Ovary (tissue), 7 donors: ENCODE measurements at regions not wholly inside any gene's neighbourhood (a gene's known extent, or its start where the extent isn't known, plus 50 kb on each side); places are given as distances from the start of the nearest gene placed in this dataset.
"Not testable (repeated sequence)": the region's sequence is repeated elsewhere in the genome, so short reads cannot be mapped to it uniquely, and the experiment has no call there.

ENCODE experiments used
- DNase-seq, 5 donors: peaks; one replicate each; pipeline ENCODE4 v3.0.0-alpha.2; 2019 to 2020
- H3K27ac ChIP-seq, 2 donors: fragments of 200-600 bp; one replicate each; pipeline versions ENCODE4 v1.5.1 to v1.8.0; 2019 to 2022
- H3K27me3 ChIP-seq: fragments of 200-600 bp; one replicate; pipeline ENCODE4 v1.8.0; 2022
- H3K36me3 ChIP-seq: fragments of 200-600 bp; sonication (generic); one replicate; pipeline ENCODE4 v1.5.1; 2019
- H3K4me1 ChIP-seq: one replicate; pipeline ENCODE4 v1.8.1; 2013; ENCODE audit warnings: mild to moderate bottlenecking, moderate library complexity; ENCODE audit not compliant: insufficient read depth
- H3K4me3 ChIP-seq: fragments of 200-600 bp; sonication (generic); one replicate; pipeline ENCODE4 v1.5.1; 2017
- H3K9me3 ChIP-seq, 2 donors: fragments of 200-600 bp in 1 of 2; sonication (generic) in 1 of 2; one replicate each; pipeline versions ENCODE4 v1.5.1 to v1.8.1; 2013 to 2019; ENCODE audit warnings: mild to moderate bottlenecking in 1 of 2, moderate library complexity in 1 of 2
- EP300 ChIP-seq: sonication (generic); formaldehyde crosslinking; IDR thresholded peaks from one replicate; pipeline ENCODE4 v1.6.1; 2017; ENCODE audit warnings: antibody characterized with exemption
- POLR2A ChIP-seq: fragments of 450-650 bp; IDR thresholded peaks from one replicate; pipeline ENCODE4 v1.6.1; 2017; ENCODE audit warnings: antibody characterized with exemption, mild to moderate bottlenecking, moderate library complexity
- WGBS, 3 donors: extraction: QIAGEN DNeasy Blood & Tissue Kit in 1 of 3; methylation state at CpG; one replicate each; pipeline versions ENCODE4 v1.1.5 to v1.1.7; 2013 to 2017; 5-methylcytosine and 5-hydroxymethylcytosine counted together
- intact Hi-C, 4 donors: fragments of 100-400 bp; cut with DNase I; formaldehyde crosslinking; loops; one replicate each; pipeline versions ENCODE4 v1.11.0 to v1.15.1; 2022 to 2023
- TF ChIP-seq, protein P1 (sequence below), 3 donors: fragments of 450-650 bp in 2 of 3; fragments of 200-600 bp in 1 of 3; IDR thresholded peaks; one replicate each; pipeline versions ENCODE4 v1.5.1 to v1.8.0; 2016 to 2022; ENCODE audit warnings: antibody characterized with exemption in 3 of 3, mild to moderate bottlenecking in 1 of 3
- donor health status: DM: no; HTN: no; CAD: no; lungs with moderate emphysema.
- donor health status: DM: no; HTN: no; CAD: no.
- donor health status: Bipolar disorder and iron deficiency.
- donor health status: DM: no; HTN: no; CAD: no.
- donor health status: DM: yes; HTN: yes; CAD: no.

DNA sequence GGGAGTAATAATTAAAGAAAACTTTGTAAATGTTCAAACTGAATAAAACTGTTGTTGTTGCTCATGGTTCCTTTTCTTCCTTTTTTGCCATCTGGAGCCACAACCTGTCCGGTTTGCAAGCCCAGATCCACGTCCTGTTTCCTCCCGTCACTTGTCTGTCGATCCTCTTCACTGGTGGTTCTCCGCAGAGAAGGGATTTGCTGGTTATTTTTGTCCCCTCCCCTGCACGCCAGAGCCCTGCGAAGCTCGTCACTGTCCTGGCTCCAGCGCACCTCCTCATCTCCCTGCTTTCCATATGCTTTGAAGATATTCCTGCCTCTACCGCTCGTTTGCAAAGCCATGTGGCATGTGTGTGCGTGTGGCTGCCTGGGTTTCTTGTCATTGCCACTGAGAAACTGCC is 461.4 kb downstream of the RNF144A start:
- Histone ChIP-seq H3K9me3 (no peaks in the 10 kb centered on the region), H3K27ac (no peak overlapping the region), H3K27me3 (no peaks in the 10 kb centered on the region), H3K4me3 (no peak overlapping the region), H3K36me3 (no peaks in the 10 kb centered on the region), H3K4me1 (no peaks in the 10 kb centered on the region)
- no peak for TF ChIP-seq EP300
- TF ChIP-seq POLR2A = no peak
- TF ChIP-seq, protein P1, sequence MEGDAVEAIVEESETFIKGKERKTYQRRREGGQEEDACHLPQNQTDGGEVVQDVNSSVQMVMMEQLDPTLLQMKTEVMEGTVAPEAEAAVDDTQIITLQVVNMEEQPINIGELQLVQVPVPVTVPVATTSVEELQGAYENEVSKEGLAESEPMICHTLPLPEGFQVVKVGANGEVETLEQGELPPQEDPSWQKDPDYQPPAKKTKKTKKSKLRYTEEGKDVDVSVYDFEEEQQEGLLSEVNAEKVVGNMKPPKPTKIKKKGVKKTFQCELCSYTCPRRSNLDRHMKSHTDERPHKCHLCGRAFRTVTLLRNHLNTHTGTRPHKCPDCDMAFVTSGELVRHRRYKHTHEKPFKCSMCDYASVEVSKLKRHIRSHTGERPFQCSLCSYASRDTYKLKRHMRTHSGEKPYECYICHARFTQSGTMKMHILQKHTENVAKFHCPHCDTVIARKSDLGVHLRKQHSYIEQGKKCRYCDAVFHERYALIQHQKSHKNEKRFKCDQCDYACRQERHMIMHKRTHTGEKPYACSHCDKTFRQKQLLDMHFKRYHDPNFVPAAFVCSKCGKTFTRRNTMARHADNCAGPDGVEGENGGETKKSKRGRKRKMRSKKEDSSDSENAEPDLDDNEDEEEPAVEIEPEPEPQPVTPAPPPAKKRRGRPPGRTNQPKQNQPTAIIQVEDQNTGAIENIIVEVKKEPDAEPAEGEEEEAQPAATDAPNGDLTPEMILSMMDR (IDR thresholded peaks at IDR 0.05) = no peak
- no peak for DNase-seq
- WGBS, 3 donors = 81 to 88% (median 87%) methylated on average over 12 of the region's 12 CpGs
- intact Hi-C loops = no loop called here

DNA sequence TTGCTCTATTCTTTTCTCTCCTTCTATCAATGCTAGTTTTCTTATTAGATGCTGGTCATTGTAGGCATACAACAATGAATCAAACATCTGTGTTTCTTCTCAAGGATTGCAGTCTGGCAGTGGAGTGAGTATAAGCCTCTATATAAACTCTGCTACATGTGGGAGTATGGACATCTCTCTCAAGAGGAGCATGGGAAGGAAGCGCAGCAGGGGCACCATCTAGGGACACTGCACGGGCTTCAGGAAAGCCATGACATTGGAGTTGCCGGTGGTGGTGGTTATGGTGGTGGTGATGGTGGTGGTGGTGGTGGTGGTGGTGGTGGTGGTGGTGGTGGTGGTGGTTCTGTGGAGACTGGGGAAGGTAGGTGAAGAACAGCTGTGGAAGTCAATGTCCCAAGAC is 462.6 kb downstream of the RNF144A start:
- TF ChIP-seq EP300 = no peak
- TF ChIP-seq, protein P1 (IDR thresholded peaks at IDR 0.05) = no peak
- no peak for TF ChIP-seq POLR2A
- 82 to 92% (median 92%) methylated on average over 3 of the region's 3 CpGs for WGBS, 3 donors

DNA sequence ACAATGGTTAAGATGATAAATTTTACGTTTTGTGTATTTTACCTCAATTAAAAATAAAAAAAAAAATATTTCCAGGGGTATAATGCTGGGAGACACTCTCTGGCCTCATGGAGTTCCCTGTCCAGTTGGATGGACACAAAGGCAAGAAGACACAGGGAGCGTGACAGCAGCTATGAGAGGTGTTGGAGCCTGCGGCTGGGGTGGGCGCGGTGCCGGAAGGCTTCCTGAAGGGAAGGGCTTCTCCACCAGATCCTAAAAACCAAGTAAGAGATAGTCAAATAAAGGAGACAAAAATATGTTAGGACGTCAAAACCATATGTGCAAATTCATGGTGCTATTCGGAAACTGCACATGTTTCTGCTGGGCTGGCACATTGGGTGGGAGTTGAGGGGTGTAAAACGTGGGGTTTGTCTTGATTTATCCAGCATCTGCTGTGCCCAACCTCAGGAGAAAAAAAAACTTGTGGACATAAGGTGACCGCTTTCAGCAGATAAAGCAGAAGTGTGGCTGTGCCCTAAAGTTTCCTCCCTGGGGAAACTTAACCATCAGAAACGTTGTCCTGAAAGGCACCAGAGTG is 467.6 kb downstream of the RNF144A start:
- TF ChIP-seq POLR2A (no peak), EP300 (no peak)
- TF ChIP-seq, protein P1 (IDR thresholded peaks at IDR 0.05) = no peak
- H3K4me3 ChIP-seq = no peak overlapping the region
- H3K27ac ChIP-seq = no peak overlapping the region
- H3K27me3 ChIP-seq = no peaks in the 10 kb centered on the region
- no peak for DNase-seq
- H3K4me1 ChIP-seq = no peaks in the 10 kb centered on the region
- WGBS, 3 donors = 84 to 85% (median 84%) methylated on average over 11 of the region's 11 CpGs
- intact Hi-C loops = no loop called here
- H3K9me3 ChIP-seq = no peaks in the 10 kb centered on the region
- H3K36me3 ChIP-seq = no peaks in the 10 kb centered on the region

More for the DNA sequence above, 462.6 kb downstream of the RNF144A start:
- Histone ChIP-seq H3K4me3 (no peak overlapping the region), H3K27ac (no peak overlapping the region), H3K9me3 (no peaks in the 10 kb centered on the region), H3K4me1 (no peaks in the 10 kb centered on the region), H3K27me3 (no peaks in the 10 kb centered on the region), H3K36me3 (no peaks in the 10 kb centered on the region)
- DNase-seq = no peak
- intact Hi-C loops = no loop called here

DNA sequence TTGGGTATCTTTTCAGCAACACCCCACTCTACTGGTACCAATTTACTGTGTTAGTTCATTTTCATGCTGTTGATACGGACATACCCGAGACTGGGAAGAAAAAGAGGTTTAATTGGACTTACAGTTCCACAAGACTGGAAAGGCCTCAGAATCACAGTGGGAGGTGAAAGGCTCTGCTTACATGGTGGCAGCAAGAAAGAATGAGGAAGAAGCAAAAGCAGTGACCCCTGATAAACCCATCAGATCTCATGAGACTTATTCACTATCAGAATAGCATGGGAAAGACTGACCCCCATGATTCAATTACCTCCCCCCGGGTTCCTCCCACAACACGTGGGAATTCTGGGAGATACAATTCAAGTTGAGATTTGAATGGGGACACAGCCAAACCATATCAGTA is 473.1 kb downstream of the RNF144A start:
- H3K4me1 ChIP-seq, H3K27ac ChIP-seq, H3K4me3 ChIP-seq, H3K36me3 ChIP-seq, H3K9me3 ChIP-seq, H3K27me3 ChIP-seq, intact Hi-C loops, DNase-seq: not testable (repeated sequence)
- 83 to 85% (median 83%) methylated on average over 4 of the region's 4 CpGs for WGBS, 3 donors

DNA sequence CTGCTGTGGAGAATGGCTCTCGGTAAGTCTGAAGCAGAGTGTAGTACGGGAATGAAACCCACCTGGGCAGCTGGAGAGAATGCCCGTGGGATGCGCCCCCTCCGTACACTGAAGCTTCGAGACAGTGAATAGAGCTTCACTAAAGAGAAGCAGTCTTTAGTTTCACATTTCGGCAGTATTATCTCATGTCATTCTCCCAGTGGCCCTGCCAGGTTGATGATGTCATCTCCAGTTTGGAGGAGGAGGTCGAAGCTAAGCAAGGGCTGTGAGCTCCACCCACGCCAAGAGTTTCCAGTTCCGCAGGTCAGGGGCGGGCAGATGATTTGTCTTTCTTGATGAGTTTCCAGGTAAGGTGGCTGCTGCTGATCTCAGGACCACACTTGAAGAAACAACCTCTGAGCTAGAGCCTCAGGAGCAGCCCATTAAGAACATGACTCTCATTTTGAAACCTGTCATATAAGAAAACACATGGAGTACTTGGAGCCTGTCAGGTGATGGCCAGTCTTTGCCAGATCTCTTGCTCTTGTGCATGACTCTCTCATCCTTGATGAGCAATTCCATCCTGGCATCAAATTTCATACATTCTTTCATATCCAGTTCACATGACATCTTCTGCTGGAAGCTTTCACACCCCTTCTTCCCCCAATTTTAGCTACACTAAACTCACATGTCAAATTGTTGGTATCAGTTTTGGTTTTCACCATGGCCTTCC is 475.0 kb downstream of the RNF144A start:
- intact Hi-C loops = no loop called here
- no peaks in the 10 kb centered on the region for H3K27me3 ChIP-seq
- H3K27ac ChIP-seq = no peak overlapping the region
- H3K36me3 ChIP-seq = no peaks in the 10 kb centered on the region
- WGBS, 3 donors = 61 to 66% (median 61%) methylated on average over 11 of the region's 11 CpGs
- TF ChIP-seq, protein P1 (IDR thresholded peaks at IDR 0.05) = no peak
- TF ChIP-seq POLR2A (no peak), EP300 (no peak)
- H3K4me3 ChIP-seq = no peak overlapping the region
- DNase-seq = no peak
- no peaks in the 10 kb centered on the region for H3K9me3 ChIP-seq
- no peaks in the 10 kb centered on the region for H3K4me1 ChIP-seq
